H9 (cell line): ENCODE measurements at regions not wholly inside any gene's neighbourhood (a gene's known extent, or its start where the extent isn't known, plus 50 kb on each side); places are given as distances from the start of the nearest gene placed in this dataset.

Source experiments
- DNase-seq: peaks from one replicate; pipeline ENCODE4 v3.0.0-alpha.2; 2017
- H2AFZ ChIP-seq: one replicate; pipeline ENCODE4 v1.6.1; 2013; ENCODE audit warnings: mild to moderate bottlenecking, low read length, control low read depth, moderate library complexity
- H2AK5ac ChIP-seq: 2 replicates; pipeline ENCODE4 v1.6.1; 2013; ENCODE audit warnings: low read length, control low read depth, mixed read lengths; ENCODE audit not compliant: insufficient read length
- H2BK120ac ChIP-seq: one replicate; pipeline ENCODE4 v1.6.1; 2013; ENCODE audit warnings: low read depth, mild to moderate bottlenecking, low read length, control low read depth, inconsistent platforms; ENCODE audit not compliant: poor library complexity, severe bottlenecking
- H2BK12ac ChIP-seq: 2 replicates; pipeline ENCODE4 v1.6.1; 2013; ENCODE audit warnings: low read length, control low read depth, mixed read lengths, low read depth; ENCODE audit not compliant: insufficient read length
- H2BK15ac ChIP-seq: 2 replicates; pipeline ENCODE4 v1.6.1; 2013; ENCODE audit warnings: low read depth, low read length, control low read depth
- H2BK20ac ChIP-seq: one replicate; pipeline ENCODE4 v1.6.1; 2013; ENCODE audit warnings: low read depth, mild to moderate bottlenecking, low read length, control low read depth, inconsistent platforms; ENCODE audit not compliant: poor library complexity, severe bottlenecking
- H2BK5ac ChIP-seq: 2 replicates; pipeline ENCODE4 v1.6.1; 2013; ENCODE audit warnings: low read length, control low read depth, mixed read lengths; ENCODE audit not compliant: insufficient read length
- H3K14ac ChIP-seq: 2 replicates; pipeline ENCODE4 v1.6.1; 2013; ENCODE audit warnings: low read length, control low read depth; ENCODE audit not compliant: insufficient read depth
- H3K18ac ChIP-seq: 2 replicates; pipeline ENCODE4 v1.6.1; 2013; ENCODE audit warnings: low read depth, mild to moderate bottlenecking, mixed read lengths, low read length, control low read depth; ENCODE audit not compliant: insufficient read length
- H3K23ac ChIP-seq: 2 replicates; pipeline ENCODE4 v1.6.1; 2013; ENCODE audit warnings: low read length, control low read depth, mixed read lengths, low read depth; ENCODE audit not compliant: insufficient read length
- H3K23me2 ChIP-seq: 2 replicates; pipeline ENCODE4 v1.6.1; 2013; ENCODE audit warnings: low read depth, mild to moderate bottlenecking, mixed read lengths, low read length, control low read depth; ENCODE audit not compliant: insufficient read length, poor library complexity, severe bottlenecking
- H3K27ac ChIP-seq: 2 replicates; pipeline ENCODE4 v1.5.1; 2013; ENCODE audit warnings: low read length, control low read depth, mixed read lengths, low read depth; ENCODE audit not compliant: insufficient read length
- H3K27me3 ChIP-seq: 2 replicates; pipeline ENCODE4 v1.6.1; 2013; ENCODE audit warnings: low read length, control low read depth, inconsistent platforms; ENCODE audit not compliant: insufficient read depth
- H3K4ac ChIP-seq: 2 replicates; pipeline ENCODE4 v1.6.1; 2013; ENCODE audit warnings: low read depth, mild to moderate bottlenecking, control low read depth, inconsistent platforms, low read length, moderate library complexity
- H3K4me1 ChIP-seq: 2 replicates; pipeline ENCODE4 v1.6.1; 2013; ENCODE audit warnings: low read length, control low read depth, inconsistent platforms; ENCODE audit not compliant: insufficient read depth
- H3K4me2 ChIP-seq: 2 replicates; pipeline ENCODE4 v1.6.1; 2013; ENCODE audit warnings: low read length, control low read depth, mixed read lengths; ENCODE audit not compliant: insufficient read length, insufficient read depth
- H3K56ac ChIP-seq: 2 replicates; pipeline ENCODE4 v1.6.1; 2013; ENCODE audit warnings: low read depth, mild to moderate bottlenecking, mixed read lengths, low read length, control low read depth; ENCODE audit not compliant: insufficient read length
- H3K79me1 ChIP-seq: 2 replicates; pipeline ENCODE4 v1.6.1; 2013; ENCODE audit warnings: low read depth, mild to moderate bottlenecking, moderate library complexity, low read length, control low read depth, inconsistent platforms; ENCODE audit not compliant: insufficient read depth, poor library complexity, severe bottlenecking
- H3K79me2 ChIP-seq: 2 replicates; pipeline ENCODE4 v1.6.1; 2013; ENCODE audit warnings: low read length, control low read depth, inconsistent platforms; ENCODE audit not compliant: insufficient read depth
- H3K9ac ChIP-seq: 2 replicates; pipeline ENCODE4 v1.6.1; 2013; ENCODE audit warnings: low read length, control low read depth, mixed read lengths; ENCODE audit not compliant: insufficient read length; ENCODE audit errors: extremely low read depth
- H3K9me3 ChIP-seq: one replicate; pipeline ENCODE4 v1.6.1; 2013; ENCODE audit warnings: low read depth, low read length, inconsistent platforms; ENCODE audit not compliant: control insufficient read depth
- H3T11ph ChIP-seq: one replicate; pipeline ENCODE4 v1.6.1; 2013; ENCODE audit warnings: mild to moderate bottlenecking, low read length, control low read depth, inconsistent platforms
- H4K20me1 ChIP-seq: one replicate; pipeline ENCODE4 v1.6.1; 2013; ENCODE audit not compliant: control insufficient read depth, insufficient read length, insufficient read depth
- H4K5ac ChIP-seq: 2 replicates; pipeline ENCODE4 v1.6.1; 2013; ENCODE audit warnings: low read depth, mild to moderate bottlenecking, mixed read lengths, low read length, control low read depth; ENCODE audit not compliant: insufficient read length
- H4K8ac ChIP-seq: replicated peaks from 2 replicates; pipeline ENCODE4 v1.6.1; 2013; ENCODE audit warnings: low read length, control low read depth, mixed read lengths, low read depth; ENCODE audit not compliant: insufficient read length
- H4K91ac ChIP-seq: 2 replicates; pipeline ENCODE4 v1.6.1; 2013; ENCODE audit warnings: low read depth, mild to moderate bottlenecking, moderate library complexity, mixed read lengths, low read length, control low read depth; ENCODE audit not compliant: insufficient read length
- H3K27ac Mint-ChIP-seq, 3 experiments: 2 replicates in 2 of 3; 3 replicates in 1 of 3; pipeline ENCODE4 v1.8.0; 2020 to 2021; ENCODE audit warnings: mixed read lengths in 3 of 3, mild to moderate bottlenecking in 1 of 3, moderate library complexity in 1 of 3
- H3K27me3 Mint-ChIP-seq: 2 replicates; pipeline ENCODE4 v1.8.0; 2021; ENCODE audit warnings: low read depth, mild to moderate bottlenecking, moderate library complexity, mixed read lengths
- H3K36me3 Mint-ChIP-seq, 3 experiments: 2 replicates in 2 of 3; 3 replicates in 1 of 3; pipeline ENCODE4 v1.8.0; 2020 to 2021; ENCODE audit warnings: low read depth in 3 of 3, mixed read lengths in 3 of 3; ENCODE audit not compliant: insufficient read depth in 1 of 3
- H3K4me1 Mint-ChIP-seq, 2 experiments: 2 replicates each; pipeline ENCODE4 v1.8.0; 2020; ENCODE audit warnings: mixed read lengths in 2 of 2
- H3K4me3 Mint-ChIP-seq, 2 experiments: 2 replicates in 1 of 2; 3 replicates in 1 of 2; pipeline ENCODE4 v1.8.0; 2020 to 2021; ENCODE audit warnings: mild to moderate bottlenecking in 2 of 2, mixed read lengths in 2 of 2, moderate library complexity in 1 of 2
- H3K9me3 Mint-ChIP-seq, 2 experiments: 2 replicates in 1 of 2; 3 replicates in 1 of 2; pipeline ENCODE4 v1.8.0; 2020; ENCODE audit warnings: mild to moderate bottlenecking in 2 of 2, mixed read lengths in 2 of 2, moderate library complexity in 1 of 2
- WGBS: extraction: QIAGEN DNeasy Blood & Tissue Kit; methylation state at CpG from one replicate; pipeline ENCODE4 v1.1.7; 2013; ENCODE audit warnings: missing lambda C conversion rate, low lambda C conversion rate, mixed read lengths; ENCODE audit not compliant: insufficient read length; ENCODE audit errors: extremely low coverage; 5-methylcytosine and 5-hydroxymethylcytosine counted together
- TF ChIP-seq, protein P1 (sequence below): fragments of 200-600 bp; sonication (generic); conservative IDR thresholded peaks from 3 replicates; pipeline ENCODE4 v1.8.0; 2021; ENCODE audit warnings: antibody characterized with exemption, mild to moderate bottlenecking

DNA sequence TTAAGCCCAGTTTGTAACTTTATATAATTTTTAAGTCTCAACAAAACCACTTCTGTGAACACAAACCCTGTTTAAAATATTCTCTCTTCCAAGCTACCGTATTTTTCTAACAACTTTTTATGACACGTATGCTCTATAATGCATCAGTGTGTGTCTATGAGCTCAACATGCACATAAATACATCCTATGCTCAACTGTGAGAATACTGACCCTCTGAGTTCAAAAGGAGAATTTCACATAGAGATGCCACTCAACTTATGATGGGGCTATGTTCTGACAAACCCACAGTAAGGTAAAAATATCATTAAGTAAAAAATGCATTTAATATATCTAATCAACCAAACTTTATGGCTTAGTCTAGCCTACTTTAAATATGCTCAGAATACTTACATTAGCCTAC is 1139.7 kb upstream of the SPRY2 start:
- Mint-ChIP-seq H3K36me3 (no peaks in the 10 kb centered on the region), H3K27me3 (no peaks in the 10 kb centered on the region), H3K27ac (no peak overlapping the region), H3K4me3 (no peak overlapping the region), H3K4me1 (no peaks in the 10 kb centered on the region), H3K9me3 (peaks cover 0 to 3% of the 10 kb centered on the region in 2 experiments; a peak in 2 of 5 replicates)
- H4K5ac ChIP-seq, result no peak overlapping the region
- no peak overlapping the region for H3K27ac ChIP-seq
- no peaks in the 10 kb centered on the region for H3K23me2 ChIP-seq
- H2AFZ ChIP-seq, result no peak overlapping the region
- no peak overlapping the region for H3K56ac ChIP-seq
- H2BK5ac ChIP-seq, result no peak overlapping the region
- no peak overlapping the region for H2AK5ac ChIP-seq
- H2BK20ac ChIP-seq, result no peak overlapping the region
- H2BK15ac ChIP-seq, result no peak overlapping the region
- no peak overlapping the region for H3T11ph ChIP-seq
- H3K23ac ChIP-seq, result no peak overlapping the region
- no peaks in the 10 kb centered on the region for H3K4me1 ChIP-seq
- H3K9me3 ChIP-seq, result no peaks in the 10 kb centered on the region
- H3K79me1 ChIP-seq, result no peaks in the 10 kb centered on the region
- H3K14ac ChIP-seq, result no peak overlapping the region
- TF ChIP-seq, protein P1, sequence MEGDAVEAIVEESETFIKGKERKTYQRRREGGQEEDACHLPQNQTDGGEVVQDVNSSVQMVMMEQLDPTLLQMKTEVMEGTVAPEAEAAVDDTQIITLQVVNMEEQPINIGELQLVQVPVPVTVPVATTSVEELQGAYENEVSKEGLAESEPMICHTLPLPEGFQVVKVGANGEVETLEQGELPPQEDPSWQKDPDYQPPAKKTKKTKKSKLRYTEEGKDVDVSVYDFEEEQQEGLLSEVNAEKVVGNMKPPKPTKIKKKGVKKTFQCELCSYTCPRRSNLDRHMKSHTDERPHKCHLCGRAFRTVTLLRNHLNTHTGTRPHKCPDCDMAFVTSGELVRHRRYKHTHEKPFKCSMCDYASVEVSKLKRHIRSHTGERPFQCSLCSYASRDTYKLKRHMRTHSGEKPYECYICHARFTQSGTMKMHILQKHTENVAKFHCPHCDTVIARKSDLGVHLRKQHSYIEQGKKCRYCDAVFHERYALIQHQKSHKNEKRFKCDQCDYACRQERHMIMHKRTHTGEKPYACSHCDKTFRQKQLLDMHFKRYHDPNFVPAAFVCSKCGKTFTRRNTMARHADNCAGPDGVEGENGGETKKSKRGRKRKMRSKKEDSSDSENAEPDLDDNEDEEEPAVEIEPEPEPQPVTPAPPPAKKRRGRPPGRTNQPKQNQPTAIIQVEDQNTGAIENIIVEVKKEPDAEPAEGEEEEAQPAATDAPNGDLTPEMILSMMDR, result 0 out of 3 replicates have a peak, but pooled peaks have one; percentile 17
- H2BK120ac ChIP-seq, result no peak overlapping the region
- no CpG with 5 or more reads among the region's 2 CpGs for WGBS
- H3K4ac ChIP-seq, result no peak overlapping the region
- no peaks in the 10 kb centered on the region for H4K20me1 ChIP-seq
- no peak overlapping the region for H3K9ac ChIP-seq
- H3K79me2 ChIP-seq, result no peaks in the 10 kb centered on the region
- H2BK12ac ChIP-seq, result no peak overlapping the region
- no peak overlapping the region for H4K91ac ChIP-seq
- H3K4me2 ChIP-seq, result no peak overlapping the region
- H4K8ac ChIP-seq, result no peak overlapping the region
- no peaks in the 10 kb centered on the region for H3K27me3 ChIP-seq
- H3K18ac ChIP-seq, result no peak overlapping the region
- DNase-seq, result no peak
